Hypothalamus (tissue), 51 donors: ENCODE measurements at regions not wholly inside any gene's neighbourhood (a gene's known extent, or its start where the extent isn't known, plus 50 kb on each side); places are given as distances from the start of the nearest gene placed in this dataset.
A peak's percentile ranks its signal among the peaks of the same experiment; 100 is the strongest.

Experiments
- DNase-seq, 51 donors: peaks; one replicate each; lab custom pipeline; 2025; lab: John Stamatoyannopoulos, UW

GRCh38 chr7:159210581-159211235 is 66.0 kb upstream of the VIPR2 start:
- no peak for DNase-seq

- no peak for DNase-seq
These were observed 64.8 kb upstream of the VIPR2 start for GRCh38 chr7:159209429-159209828.

GRCh38 chr7:159207951-159208350 is 63.3 kb upstream of the VIPR2 start:
- DNase-seq: no peak

- no peak for DNase-seq
These were observed 62.7 kb upstream of the VIPR2 start for GRCh38 chr7:159207393-159207792.

GRCh38 chr7:159205833-159206232 is 61.2 kb upstream of the VIPR2 start:
- no peak for DNase-seq

GRCh38 chr7:159204664-159205063 is 60.0 kb upstream of the VIPR2 start:
- DNase-seq: no peak

GRCh38 chr7:159203253-159203652 is 58.6 kb upstream of the VIPR2 start:
- peak in 1 of 51 donors; percentile 8 for DNase-seq

- DNase-seq: no peak
These were observed 57.2 kb upstream of the VIPR2 start for GRCh38 chr7:159201722-159202330.

- DNase-seq: no peak
These were observed 55.8 kb upstream of the VIPR2 start for GRCh38 chr7:159200421-159200820.

GRCh38 chr7:159198016-159198724 is 53.5 kb upstream of the VIPR2 start:
- DNase-seq: no peak

GRCh38 chr7:159197066-159197975 is 52.7 kb upstream of the VIPR2 start:
- no peak for DNase-seq

- DNase-seq: no peak
These were observed 51.9 kb upstream of the VIPR2 start for GRCh38 chr7:159196584-159196983.

GRCh38 chr7:159195946-159196345 is 51.3 kb upstream of the VIPR2 start:
- no peak for DNase-seq
